ENCODE measurements at regions not wholly inside any gene's neighbourhood (a gene's known extent, or its start where the extent isn't known, plus 50 kb on each side); places are given as distances from the start of the nearest gene placed in this dataset.

DNA sequence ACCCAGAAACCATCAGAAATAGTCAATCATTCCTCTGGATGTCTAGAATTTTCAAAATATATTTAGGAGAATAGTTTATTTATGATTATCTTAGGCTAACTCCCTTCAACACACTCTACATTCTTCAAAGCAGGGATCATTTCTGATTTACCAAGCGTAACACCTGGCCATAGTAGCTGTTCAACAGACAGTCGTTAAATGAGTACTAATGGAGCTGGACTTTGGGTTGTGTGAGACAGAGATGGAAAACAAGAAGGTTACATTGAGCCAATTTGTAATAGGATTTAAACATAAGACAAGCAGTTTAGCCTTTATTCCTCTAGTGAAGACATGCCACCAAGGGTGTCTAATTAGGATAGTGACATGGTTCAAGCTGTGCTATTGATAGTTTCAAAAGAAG is 129.2 kb upstream of the ANO3 start:
- TF ChIP-seq, protein P1, sequence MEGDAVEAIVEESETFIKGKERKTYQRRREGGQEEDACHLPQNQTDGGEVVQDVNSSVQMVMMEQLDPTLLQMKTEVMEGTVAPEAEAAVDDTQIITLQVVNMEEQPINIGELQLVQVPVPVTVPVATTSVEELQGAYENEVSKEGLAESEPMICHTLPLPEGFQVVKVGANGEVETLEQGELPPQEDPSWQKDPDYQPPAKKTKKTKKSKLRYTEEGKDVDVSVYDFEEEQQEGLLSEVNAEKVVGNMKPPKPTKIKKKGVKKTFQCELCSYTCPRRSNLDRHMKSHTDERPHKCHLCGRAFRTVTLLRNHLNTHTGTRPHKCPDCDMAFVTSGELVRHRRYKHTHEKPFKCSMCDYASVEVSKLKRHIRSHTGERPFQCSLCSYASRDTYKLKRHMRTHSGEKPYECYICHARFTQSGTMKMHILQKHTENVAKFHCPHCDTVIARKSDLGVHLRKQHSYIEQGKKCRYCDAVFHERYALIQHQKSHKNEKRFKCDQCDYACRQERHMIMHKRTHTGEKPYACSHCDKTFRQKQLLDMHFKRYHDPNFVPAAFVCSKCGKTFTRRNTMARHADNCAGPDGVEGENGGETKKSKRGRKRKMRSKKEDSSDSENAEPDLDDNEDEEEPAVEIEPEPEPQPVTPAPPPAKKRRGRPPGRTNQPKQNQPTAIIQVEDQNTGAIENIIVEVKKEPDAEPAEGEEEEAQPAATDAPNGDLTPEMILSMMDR (IDR thresholded peaks at IDR 0.05; ENCODE audit: low read depth, low read length, missing control alignments): no peak
- no peak for DNase-seq (ENCODE audit: extremely low read depth, low read depth)
- H3K4me3 ChIP-seq (replicated peaks; ENCODE audit: low read depth, low read length): no peak overlapping the region

- H3K4me3 ChIP-seq (replicated peaks; ENCODE audit: low read depth, low read length): no peak overlapping the region
- DNase-seq (ENCODE audit: extremely low read depth, low read depth): no peak
- TF ChIP-seq, protein P1 (IDR thresholded peaks at IDR 0.05; ENCODE audit: low read depth, low read length, missing control alignments): no peak
Measured at GRCh38 chr11:26204101-26204500, 127.8 kb upstream of the ANO3 start.

DNA sequence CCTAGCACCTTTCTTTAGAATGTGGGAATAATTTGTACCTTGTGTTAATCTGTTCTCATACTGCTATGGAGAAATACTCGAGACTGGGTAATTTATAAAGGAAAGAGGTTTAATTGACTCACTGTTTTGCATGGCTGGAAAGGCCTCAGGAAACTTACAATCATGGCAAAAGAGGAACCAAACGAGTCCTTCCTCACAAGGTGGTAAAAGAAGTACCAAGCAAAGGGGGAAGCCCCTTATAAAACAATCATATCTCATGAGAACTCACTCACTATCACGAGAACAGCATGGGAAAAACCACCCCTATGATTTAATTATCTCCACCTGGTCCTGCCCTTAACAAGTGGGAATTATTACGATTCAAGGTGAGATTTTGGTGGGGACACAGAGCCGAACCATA is 127.1 kb upstream of the ANO3 start:
- TF ChIP-seq, protein P1 (IDR thresholded peaks at IDR 0.05; ENCODE audit: low read depth, low read length, missing control alignments): no peak
- DNase-seq (ENCODE audit: extremely low read depth, low read depth): no peak
- no peak overlapping the region for H3K4me3 ChIP-seq (replicated peaks; ENCODE audit: low read depth, low read length)

DNA sequence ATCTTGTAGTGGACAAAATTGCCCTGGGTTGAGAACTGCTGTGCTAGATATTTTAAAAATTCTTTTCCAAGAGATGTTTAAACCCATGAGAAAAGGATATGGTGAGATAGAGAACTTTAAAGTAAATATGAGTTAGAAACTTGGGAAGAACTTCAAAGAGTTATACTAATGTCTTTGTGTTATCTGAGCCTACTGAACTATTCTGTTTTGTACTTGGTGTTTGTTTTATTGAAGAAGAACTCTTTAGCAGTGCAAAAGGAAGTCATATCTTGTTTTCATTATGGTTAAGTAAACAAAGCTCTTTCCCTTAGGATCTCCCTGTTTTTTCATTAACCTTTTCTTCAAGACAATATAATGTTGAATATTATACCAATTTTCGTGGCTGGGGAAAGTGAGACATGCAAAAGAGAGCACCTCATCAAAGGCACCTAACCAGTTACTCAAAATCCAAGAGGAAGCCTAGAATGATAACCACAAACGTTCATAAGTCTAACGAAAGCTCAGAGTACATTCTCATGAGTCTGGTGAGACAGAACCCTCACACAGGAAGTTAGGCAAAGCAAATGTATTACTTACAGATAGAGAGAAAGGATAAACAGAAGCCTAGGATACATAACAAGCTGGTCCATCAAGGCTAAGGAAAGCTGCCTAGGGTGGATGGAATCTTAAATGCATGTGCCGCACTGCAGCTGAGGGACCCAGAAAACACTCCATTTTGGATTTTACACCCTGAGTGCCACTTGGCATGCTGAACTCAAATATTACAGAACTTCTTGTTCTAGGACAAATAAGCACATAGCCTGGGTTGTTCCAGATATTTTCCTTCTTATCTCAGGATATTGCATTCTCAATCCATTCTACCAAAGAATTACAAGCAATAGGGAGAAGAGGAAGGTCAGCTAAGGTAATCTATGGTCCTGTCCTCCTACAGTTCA is 112.5 kb upstream of the ANO3 start:
- TF ChIP-seq, protein P1 (IDR thresholded peaks at IDR 0.05; ENCODE audit: low read depth, low read length, missing control alignments): no peak
- DNase-seq (ENCODE audit: extremely low read depth, low read depth): no peak
- no peak overlapping the region for H3K4me3 ChIP-seq (replicated peaks; ENCODE audit: low read depth, low read length)

DNA sequence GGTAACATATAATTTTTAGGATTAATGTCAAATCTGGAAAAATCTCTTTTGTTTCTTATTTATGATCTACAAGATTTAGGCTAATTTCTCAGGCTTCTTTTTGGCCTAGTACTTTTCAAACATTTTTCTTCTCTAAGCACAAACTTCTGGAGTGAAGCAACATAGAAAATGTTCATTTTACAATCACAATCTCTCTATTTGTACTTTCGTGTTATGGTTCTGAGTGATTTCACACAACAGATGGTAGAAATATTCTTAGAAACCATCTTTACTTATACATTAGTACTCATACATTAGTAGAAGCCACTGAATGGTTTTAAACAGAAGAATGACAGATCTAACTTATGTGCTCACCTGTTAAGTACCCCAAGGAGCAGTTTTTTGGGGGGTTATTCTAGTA is 106.3 kb upstream of the ANO3 start:
- TF ChIP-seq, protein P1 (IDR thresholded peaks at IDR 0.05; ENCODE audit: low read depth, low read length, missing control alignments): no peak
- DNase-seq (ENCODE audit: extremely low read depth, low read depth): no peak

GRCh38 chr11:26227301-26227746 is 104.6 kb upstream of the ANO3 start:
- peak; percentile 62 for DNase-seq (ENCODE audit: extremely low read depth, low read depth)
- TF ChIP-seq, protein P1 (IDR thresholded peaks at IDR 0.05; ENCODE audit: low read depth, low read length, missing control alignments): peak; percentile 35
- H3K4me3 ChIP-seq (replicated peaks; ENCODE audit: low read depth, low read length): no peak overlapping the region

More for the DNA sequence above, 106.3 kb upstream of the ANO3 start:
- no peak overlapping the region for H3K4me3 ChIP-seq (replicated peaks; ENCODE audit: low read depth, low read length)

Measured in HFF-Myc (cell line).